Upper lobe of left lung (tissue), 4 donors: ENCODE measurements at regions not wholly inside any gene's neighbourhood (a gene's known extent, or its start where the extent isn't known, plus 50 kb on each side); places are given as distances from the start of the nearest gene placed in this dataset.

Experiments
- EP300 ChIP-seq, 4 donors: sonication (generic); formaldehyde crosslinking; IDR thresholded peaks; one replicate each; pipeline ENCODE4 v1.5.1; 2017; ENCODE audit warnings: antibody characterized with exemption in 4 of 4, control low read depth in 2 of 4
- POLR2A ChIP-seq, 4 donors: fragments of 450-650 bp; IDR thresholded peaks; one replicate each; pipeline ENCODE4 v1.5.1; 2016 to 2017; ENCODE audit warnings: antibody characterized with exemption in 4 of 4, mild to moderate bottlenecking in 2 of 4
- POLR2AphosphoS5 ChIP-seq, 2 donors: sonication (generic); formaldehyde crosslinking; IDR thresholded peaks; one replicate each; pipeline ENCODE4 v1.5.1; 2017; ENCODE audit warnings: antibody characterized with exemption in 2 of 2
- TF ChIP-seq, protein P1 (sequence below), 6 experiments: fragments of 450-650 bp in 4 of 6; fragments of 200-600 bp in 2 of 6; sonication (generic) in 2 of 6; IDR thresholded peaks; one replicate each; pipeline ENCODE4 v1.5.1; 2016 to 2019; ENCODE audit warnings: antibody characterized with exemption in 6 of 6

DNA sequence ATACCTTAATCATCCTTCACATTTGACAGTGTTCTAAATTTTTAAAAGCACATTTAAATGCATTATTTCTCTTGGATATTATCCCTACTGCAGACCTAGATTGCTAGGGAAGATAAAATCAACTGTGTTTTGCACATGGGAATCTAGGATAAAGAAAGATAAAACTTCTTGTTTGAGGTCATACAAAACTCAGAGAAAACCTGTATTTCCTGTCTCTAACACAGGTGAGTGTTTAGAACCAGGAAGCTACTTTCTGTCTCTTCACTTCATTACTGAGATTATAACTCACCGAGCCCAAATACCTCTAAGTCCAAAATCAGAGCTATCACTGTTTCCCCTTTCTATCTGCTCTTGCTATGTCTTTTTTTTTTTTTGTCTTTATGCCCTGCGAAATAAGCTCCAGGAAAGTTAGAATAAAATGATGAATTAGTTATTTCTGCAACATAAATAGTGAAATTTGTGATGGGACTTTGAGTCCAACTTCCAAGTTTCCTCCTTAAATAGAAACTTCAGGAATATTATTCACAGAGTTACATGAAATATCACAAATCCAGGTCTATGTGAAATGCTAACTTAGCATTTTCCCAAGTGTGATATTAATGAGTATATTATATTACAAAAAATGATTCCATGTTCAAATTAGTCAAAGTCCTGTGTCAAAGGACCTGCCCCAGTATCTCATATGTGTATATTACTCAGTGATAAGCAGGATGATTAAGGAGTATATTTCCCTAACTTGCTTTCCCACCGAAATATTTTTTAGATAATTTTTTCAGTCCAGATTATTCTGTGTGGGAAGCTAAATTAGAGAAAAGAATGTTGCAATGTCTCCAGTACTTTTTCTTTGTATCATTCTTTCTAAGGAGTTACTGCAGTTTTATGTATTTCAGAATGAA, 226.4 kb downstream of the PLA2G4A start:
- TF ChIP-seq, protein P1, sequence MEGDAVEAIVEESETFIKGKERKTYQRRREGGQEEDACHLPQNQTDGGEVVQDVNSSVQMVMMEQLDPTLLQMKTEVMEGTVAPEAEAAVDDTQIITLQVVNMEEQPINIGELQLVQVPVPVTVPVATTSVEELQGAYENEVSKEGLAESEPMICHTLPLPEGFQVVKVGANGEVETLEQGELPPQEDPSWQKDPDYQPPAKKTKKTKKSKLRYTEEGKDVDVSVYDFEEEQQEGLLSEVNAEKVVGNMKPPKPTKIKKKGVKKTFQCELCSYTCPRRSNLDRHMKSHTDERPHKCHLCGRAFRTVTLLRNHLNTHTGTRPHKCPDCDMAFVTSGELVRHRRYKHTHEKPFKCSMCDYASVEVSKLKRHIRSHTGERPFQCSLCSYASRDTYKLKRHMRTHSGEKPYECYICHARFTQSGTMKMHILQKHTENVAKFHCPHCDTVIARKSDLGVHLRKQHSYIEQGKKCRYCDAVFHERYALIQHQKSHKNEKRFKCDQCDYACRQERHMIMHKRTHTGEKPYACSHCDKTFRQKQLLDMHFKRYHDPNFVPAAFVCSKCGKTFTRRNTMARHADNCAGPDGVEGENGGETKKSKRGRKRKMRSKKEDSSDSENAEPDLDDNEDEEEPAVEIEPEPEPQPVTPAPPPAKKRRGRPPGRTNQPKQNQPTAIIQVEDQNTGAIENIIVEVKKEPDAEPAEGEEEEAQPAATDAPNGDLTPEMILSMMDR (IDR thresholded peaks at IDR 0.05), result no peak
- TF ChIP-seq POLR2A (IDR thresholded peaks at IDR 0.05) (no peak), EP300 (IDR thresholded peaks at IDR 0.05) (no peak), POLR2AphosphoS5 (IDR thresholded peaks at IDR 0.05) (no peak)
